Fibroblast of peridontal ligament (primary cell): ENCODE measurements at regions not wholly inside any gene's neighbourhood (a gene's known extent, or its start where the extent isn't known, plus 50 kb on each side); places are given as distances from the start of the nearest gene placed in this dataset.
"Not testable (repeated sequence)": the region's sequence is repeated elsewhere in the genome, so short reads cannot be mapped to it uniquely, and the experiment has no call there.

Experiments used
- DNase-seq: peaks from one replicate; pipeline ENCODE4 v3.0.0-alpha.2; 2010; ENCODE audit errors: extremely low read depth

- no peak for DNase-seq
Observed at GRCh38 chr4:179671609-179672008, 2229.4 kb upstream of the AGA start.

- peak; percentile 0 for DNase-seq
Observed at GRCh38 chr4:179678093-179678814, 2236.0 kb upstream of the AGA start.

GRCh38 chr4:179683661-179684060, 2241.4 kb upstream of the AGA start:
- DNase-seq = peak; percentile 17

GRCh38 chr4:179692222-179692621, 2250.0 kb upstream of the AGA start:
- DNase-seq = no peak

GRCh38 chr4:179695175-179695574, 2252.9 kb upstream of the AGA start:
- peak; percentile 46 for DNase-seq

GRCh38 chr4:179698321-179698720, 2256.1 kb upstream of the AGA start:
- DNase-seq = no peak

GRCh38 chr4:179709961-179710624, 2267.9 kb upstream of the AGA start:
- no peak for DNase-seq

GRCh38 chr4:179719766-179720450, 2277.7 kb upstream of the AGA start:
- DNase-seq = no peak

- not testable (repeated sequence) for DNase-seq
Observed at GRCh38 chr4:179726491-179726890, 2284.3 kb upstream of the AGA start.

GRCh38 chr4:179728305-179728704, 2286.1 kb upstream of the AGA start:
- DNase-seq = no peak

GRCh38 chr4:179736820-179737219, 2294.6 kb upstream of the AGA start:
- not testable (repeated sequence) for DNase-seq

- DNase-seq = no peak
Observed at GRCh38 chr4:179738822-179739221, 2296.6 kb upstream of the AGA start.

GRCh38 chr4:179747218-179747910, 2305.1 kb upstream of the AGA start:
- DNase-seq = no peak

- DNase-seq = no peak
Observed at GRCh38 chr4:179748837-179749236, 2306.6 kb upstream of the AGA start.

GRCh38 chr4:179750374-179750773, 2308.1 kb upstream of the AGA start:
- no peak for DNase-seq

- no peak for DNase-seq
Observed at GRCh38 chr4:179751669-179752068, 2309.4 kb upstream of the AGA start.

- no peak for DNase-seq
Observed at GRCh38 chr4:179755322-179755721, 2313.1 kb upstream of the AGA start.

- no peak for DNase-seq
Observed at GRCh38 chr4:179757641-179758040, 2315.4 kb upstream of the AGA start.

- DNase-seq = no peak
Observed at GRCh38 chr4:179762840-179763239, 2320.6 kb upstream of the AGA start.

- no peak for DNase-seq
Observed at GRCh38 chr4:179766938-179767337, 2324.7 kb upstream of the AGA start.

GRCh38 chr4:179768996-179769395, 2326.8 kb upstream of the AGA start:
- no peak for DNase-seq

GRCh38 chr4:179797738-179798137, 2355.5 kb upstream of the AGA start:
- DNase-seq = no peak
